H1 (cell line): ENCODE measurements at regions not wholly inside any gene's neighbourhood (a gene's known extent, or its start where the extent isn't known, plus 50 kb on each side); places are given as distances from the start of the nearest gene placed in this dataset.

Source experiments
- BACH1 ChIP-seq: IDR thresholded peaks from 2 replicates; pipeline ENCODE4 v1.6.1; 2012; ENCODE audit warnings: low read length, improper control_type of control experiment
- CHD1 ChIP-seq: IDR thresholded peaks from 2 replicates; pipeline ENCODE4 v1.6.1; 2012; ENCODE audit warnings: low read depth, low read length, improper control_type of control experiment
- HDAC6 ChIP-seq: IDR thresholded peaks from one replicate; pipeline ENCODE4 v1.7.1; 2012; ENCODE audit warnings: low read depth, mild to moderate bottlenecking, inconsistent platforms, low read length, moderate library complexity
- KDM4A ChIP-seq: IDR thresholded peaks from one replicate; pipeline ENCODE4 v1.7.1; 2012; ENCODE audit warnings: low read depth, mild to moderate bottlenecking, moderate library complexity, low read length, inconsistent platforms; ENCODE audit not compliant: severe bottlenecking
- POU5F1 ChIP-seq: IDR thresholded peaks from 2 replicates; pipeline ENCODE4 v1.6.1; 2011; ENCODE audit warnings: low read depth, mild to moderate bottlenecking, low read length, moderate library complexity
- SAP30 ChIP-seq: fragments of 300-600 bp; sonication (generic); IDR thresholded peaks from 2 replicates; pipeline ENCODE4 v1.7.1; 2012; ENCODE audit warnings: low read length, moderate library complexity, mild to moderate bottlenecking, inconsistent platforms; ENCODE audit not compliant: insufficient read depth, insufficient replicate concordance
- SIX5 ChIP-seq: IDR thresholded peaks from 2 replicates; pipeline ENCODE4 v1.6.1; 2011; ENCODE audit warnings: mild to moderate bottlenecking, low read depth, low read length
- SP2 ChIP-seq: IDR thresholded peaks from 2 replicates; pipeline ENCODE4 v1.6.1; 2012; ENCODE audit warnings: mild to moderate bottlenecking, low read length, inconsistent platforms
- SRF ChIP-seq: IDR thresholded peaks from 2 replicates; pipeline ENCODE4 v1.6.1; 2011; ENCODE audit warnings: mild to moderate bottlenecking, low read depth, low read length, moderate library complexity
- TBP ChIP-seq: IDR thresholded peaks from 2 replicates; pipeline ENCODE4 v1.6.1; 2011; ENCODE audit warnings: low read depth, low read length, improper control_type of control experiment
- TF ChIP-seq, protein P1 (sequence below): fragments of 300-600 bp; sonication (generic); IDR thresholded peaks from 2 replicates; pipeline ENCODE4 v1.7.1; 2012; ENCODE audit warnings: low read length, moderate library complexity, mild to moderate bottlenecking, inconsistent platforms; ENCODE audit not compliant: insufficient replicate concordance

DNA sequence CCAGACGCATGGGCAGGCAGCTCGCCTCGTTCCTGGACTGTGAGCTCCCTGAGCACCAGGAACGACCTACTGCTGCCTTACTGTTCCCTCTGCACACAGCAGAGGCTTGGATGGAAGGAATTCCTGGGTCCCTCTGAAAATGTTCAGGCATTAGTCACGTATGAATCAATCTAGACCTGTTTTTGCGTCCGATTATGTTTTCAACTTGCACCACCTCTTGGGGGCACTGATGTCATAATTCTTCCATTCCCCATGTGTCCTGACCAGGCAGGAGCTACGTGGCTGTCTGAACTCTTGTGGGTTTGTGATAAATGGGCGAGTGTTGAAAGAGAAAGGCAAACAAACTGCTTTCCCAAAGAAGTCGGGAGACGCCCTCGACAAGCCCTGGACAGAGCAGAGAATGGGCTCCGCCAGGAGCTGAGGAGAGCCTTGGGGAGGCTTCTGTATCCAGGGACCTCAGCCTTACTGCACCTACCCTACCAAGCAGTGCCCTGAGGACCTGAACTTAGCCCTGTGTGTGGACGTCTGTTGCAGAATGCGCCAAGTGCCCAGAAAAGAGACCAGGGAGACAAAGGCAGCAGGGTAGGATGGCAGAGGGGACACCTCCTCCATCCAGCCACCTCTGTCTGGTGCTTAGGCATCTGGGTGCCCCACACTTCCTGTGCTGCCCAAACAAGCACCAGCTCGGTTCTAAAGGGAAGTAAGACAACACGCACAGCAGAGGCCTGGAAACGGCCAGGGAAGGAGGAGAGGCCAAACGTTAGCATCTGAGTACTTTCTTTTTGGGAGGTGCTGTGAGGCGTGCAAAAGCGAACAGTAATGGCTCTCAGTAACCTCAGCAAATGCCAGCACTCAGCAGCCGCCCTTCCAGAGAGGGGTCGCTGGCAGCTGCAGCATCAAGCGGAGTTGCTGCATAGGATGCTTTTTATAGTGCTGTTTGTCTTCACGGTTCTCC is 124.2 kb downstream of the LY86 start (continued):
- TF ChIP-seq, protein P1, sequence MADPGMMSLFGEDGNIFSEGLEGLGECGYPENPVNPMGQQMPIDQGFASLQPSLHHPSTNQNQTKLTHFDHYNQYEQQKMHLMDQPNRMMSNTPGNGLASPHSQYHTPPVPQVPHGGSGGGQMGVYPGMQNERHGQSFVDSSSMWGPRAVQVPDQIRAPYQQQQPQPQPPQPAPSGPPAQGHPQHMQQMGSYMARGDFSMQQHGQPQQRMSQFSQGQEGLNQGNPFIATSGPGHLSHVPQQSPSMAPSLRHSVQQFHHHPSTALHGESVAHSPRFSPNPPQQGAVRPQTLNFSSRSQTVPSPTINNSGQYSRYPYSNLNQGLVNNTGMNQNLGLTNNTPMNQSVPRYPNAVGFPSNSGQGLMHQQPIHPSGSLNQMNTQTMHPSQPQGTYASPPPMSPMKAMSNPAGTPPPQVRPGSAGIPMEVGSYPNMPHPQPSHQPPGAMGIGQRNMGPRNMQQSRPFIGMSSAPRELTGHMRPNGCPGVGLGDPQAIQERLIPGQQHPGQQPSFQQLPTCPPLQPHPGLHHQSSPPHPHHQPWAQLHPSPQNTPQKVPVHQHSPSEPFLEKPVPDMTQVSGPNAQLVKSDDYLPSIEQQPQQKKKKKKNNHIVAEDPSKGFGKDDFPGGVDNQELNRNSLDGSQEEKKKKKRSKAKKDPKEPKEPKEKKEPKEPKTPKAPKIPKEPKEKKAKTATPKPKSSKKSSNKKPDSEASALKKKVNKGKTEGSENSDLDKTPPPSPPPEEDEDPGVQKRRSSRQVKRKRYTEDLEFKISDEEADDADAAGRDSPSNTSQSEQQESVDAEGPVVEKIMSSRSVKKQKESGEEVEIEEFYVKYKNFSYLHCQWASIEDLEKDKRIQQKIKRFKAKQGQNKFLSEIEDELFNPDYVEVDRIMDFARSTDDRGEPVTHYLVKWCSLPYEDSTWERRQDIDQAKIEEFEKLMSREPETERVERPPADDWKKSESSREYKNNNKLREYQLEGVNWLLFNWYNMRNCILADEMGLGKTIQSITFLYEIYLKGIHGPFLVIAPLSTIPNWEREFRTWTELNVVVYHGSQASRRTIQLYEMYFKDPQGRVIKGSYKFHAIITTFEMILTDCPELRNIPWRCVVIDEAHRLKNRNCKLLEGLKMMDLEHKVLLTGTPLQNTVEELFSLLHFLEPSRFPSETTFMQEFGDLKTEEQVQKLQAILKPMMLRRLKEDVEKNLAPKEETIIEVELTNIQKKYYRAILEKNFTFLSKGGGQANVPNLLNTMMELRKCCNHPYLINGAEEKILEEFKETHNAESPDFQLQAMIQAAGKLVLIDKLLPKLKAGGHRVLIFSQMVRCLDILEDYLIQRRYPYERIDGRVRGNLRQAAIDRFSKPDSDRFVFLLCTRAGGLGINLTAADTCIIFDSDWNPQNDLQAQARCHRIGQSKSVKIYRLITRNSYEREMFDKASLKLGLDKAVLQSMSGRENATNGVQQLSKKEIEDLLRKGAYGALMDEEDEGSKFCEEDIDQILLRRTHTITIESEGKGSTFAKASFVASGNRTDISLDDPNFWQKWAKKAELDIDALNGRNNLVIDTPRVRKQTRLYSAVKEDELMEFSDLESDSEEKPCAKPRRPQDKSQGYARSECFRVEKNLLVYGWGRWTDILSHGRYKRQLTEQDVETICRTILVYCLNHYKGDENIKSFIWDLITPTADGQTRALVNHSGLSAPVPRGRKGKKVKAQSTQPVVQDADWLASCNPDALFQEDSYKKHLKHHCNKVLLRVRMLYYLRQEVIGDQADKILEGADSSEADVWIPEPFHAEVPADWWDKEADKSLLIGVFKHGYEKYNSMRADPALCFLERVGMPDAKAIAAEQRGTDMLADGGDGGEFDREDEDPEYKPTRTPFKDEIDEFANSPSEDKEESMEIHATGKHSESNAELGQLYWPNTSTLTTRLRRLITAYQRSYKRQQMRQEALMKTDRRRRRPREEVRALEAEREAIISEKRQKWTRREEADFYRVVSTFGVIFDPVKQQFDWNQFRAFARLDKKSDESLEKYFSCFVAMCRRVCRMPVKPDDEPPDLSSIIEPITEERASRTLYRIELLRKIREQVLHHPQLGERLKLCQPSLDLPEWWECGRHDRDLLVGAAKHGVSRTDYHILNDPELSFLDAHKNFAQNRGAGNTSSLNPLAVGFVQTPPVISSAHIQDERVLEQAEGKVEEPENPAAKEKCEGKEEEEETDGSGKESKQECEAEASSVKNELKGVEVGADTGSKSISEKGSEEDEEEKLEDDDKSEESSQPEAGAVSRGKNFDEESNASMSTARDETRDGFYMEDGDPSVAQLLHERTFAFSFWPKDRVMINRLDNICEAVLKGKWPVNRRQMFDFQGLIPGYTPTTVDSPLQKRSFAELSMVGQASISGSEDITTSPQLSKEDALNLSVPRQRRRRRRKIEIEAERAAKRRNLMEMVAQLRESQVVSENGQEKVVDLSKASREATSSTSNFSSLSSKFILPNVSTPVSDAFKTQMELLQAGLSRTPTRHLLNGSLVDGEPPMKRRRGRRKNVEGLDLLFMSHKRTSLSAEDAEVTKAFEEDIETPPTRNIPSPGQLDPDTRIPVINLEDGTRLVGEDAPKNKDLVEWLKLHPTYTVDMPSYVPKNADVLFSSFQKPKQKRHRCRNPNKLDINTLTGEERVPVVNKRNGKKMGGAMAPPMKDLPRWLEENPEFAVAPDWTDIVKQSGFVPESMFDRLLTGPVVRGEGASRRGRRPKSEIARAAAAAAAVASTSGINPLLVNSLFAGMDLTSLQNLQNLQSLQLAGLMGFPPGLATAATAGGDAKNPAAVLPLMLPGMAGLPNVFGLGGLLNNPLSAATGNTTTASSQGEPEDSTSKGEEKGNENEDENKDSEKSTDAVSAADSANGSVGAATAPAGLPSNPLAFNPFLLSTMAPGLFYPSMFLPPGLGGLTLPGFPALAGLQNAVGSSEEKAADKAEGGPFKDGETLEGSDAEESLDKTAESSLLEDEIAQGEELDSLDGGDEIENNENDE = no peak
- TF ChIP-seq CHD1 = no peak
- TF ChIP-seq POU5F1 = no peak
- TF ChIP-seq BACH1 = no peak
- no peak for TF ChIP-seq SP2
- TF ChIP-seq KDM4A = no peak
- no peak for TF ChIP-seq TBP
- no peak for TF ChIP-seq SRF
- no peak for TF ChIP-seq HDAC6
- no peak for TF ChIP-seq SAP30
- no peak for TF ChIP-seq SIX5
